ENCODE measurements at regions not wholly inside any gene's neighbourhood (a gene's known extent, or its start where the extent isn't known, plus 50 kb on each side); places are given as distances from the start of the nearest gene placed in this dataset.
"Not testable (repeated sequence)": the region's sequence is repeated elsewhere in the genome, so short reads cannot be mapped to it uniquely, and the experiment has no call there.

GRCh38 chr13:65387743-65388347, 1842.3 kb downstream of the PCDH9 start:
- DNase-seq (ENCODE audit: low read depth), result no peak

DNA sequence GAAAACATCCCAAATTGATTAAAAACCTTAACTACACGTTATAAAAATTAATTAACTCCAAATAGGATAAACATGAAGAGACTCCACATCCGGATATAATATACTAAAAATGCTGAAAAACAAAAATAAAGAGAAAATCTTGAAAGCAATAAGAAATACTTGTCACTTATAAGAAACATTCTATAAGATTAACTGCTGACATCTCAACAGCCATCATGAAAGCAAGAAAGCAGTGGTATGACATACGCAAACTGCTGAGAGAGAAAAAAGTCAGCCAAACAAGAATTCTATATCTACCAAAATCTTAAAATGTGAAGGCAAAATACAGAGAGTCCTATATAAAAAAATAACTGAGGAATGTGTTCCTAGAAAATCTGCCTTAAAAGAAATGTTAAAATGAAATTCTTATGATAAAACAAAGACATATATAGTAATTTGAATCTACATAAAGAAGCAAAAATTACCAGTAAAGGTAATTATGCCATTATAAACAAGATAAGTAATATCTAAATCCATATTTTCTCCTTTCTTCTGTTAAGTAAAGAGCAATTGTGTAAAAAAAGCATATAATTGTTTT, 1851.1 kb downstream of the PCDH9 start:
- no peak for DNase-seq (ENCODE audit: low read depth)

DNA sequence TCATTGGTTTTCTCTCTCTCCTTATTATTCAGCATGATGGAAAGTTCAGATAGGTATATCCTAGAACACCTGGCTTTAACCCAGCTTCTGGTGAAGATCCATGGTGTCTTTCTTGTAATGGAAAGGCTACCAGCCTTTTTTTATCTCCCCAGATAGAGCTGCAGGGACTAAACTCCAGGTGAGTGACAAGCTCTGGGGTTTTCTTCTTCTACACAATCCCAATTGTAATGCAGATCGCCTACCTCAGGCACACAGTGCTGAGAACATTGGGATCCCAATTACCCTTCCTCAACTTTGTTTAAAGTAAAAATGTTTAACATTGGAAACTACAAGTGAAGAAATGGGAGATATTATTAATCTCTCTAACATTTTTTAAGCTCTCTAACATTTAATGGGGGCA, 1851.7 kb downstream of the PCDH9 start:
- DNase-seq (ENCODE audit: low read depth), result no peak

DNA sequence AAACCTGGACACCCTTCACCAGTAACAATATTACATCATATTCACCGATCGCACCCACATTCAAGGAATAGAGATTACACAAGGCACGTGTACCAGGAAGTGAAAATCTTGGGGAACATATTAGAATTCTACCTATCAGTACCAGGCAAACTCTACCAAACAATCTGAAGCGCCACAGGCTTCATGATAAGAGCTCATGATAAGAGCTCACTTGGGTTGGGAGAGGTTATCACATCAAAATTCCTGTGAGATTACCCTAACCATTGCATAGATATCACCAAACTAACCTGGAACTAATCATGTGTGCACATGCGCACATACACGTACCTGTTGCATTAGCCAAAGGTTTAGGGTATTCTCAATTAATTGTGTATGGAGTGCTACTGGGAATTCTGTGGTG, 1861.3 kb downstream of the PCDH9 start:
- no peak for DNase-seq (ENCODE audit: low read depth)

DNA sequence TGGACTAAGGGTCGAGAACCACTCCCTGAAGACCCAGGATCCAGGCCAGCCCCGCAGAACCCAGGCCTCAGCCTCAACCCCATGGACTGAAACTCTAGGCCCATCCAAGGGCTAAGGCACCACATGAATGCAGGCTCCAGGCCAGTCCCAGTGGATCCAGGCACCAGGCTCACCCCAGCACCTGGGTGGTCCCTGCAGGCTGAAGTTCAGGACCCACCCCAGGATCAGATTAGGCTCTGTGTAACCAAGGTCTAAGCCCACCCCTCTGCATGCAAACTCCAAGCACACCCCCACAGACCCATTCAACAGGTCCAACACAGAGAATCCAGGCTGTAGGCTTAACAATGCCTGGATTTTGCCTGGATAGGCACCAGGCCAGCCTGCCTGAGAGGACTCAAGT, 1876.2 kb downstream of the PCDH9 start:
- no peak for DNase-seq (ENCODE audit: low read depth)

DNA sequence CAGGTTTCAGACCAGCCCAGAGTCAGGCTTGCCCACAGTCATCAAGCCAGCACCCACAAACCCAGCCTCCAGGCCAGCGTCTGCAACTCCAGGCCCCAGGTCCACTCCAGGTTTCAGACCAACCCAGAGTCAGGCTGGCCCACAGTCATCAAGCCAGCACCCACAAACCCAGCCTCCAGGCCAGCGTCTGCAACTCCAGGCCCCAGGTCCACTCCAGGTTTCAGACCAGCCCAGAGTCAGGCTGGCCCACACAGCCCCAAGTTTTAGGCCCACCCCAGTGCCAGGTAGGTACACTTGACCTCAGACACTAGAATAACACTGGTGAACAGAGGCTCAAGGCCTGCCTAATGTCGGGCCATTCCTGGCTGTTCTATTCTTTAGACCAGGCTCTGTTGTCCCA, 1877.0 kb downstream of the PCDH9 start:
- DNase-seq (ENCODE audit: low read depth), result not testable (repeated sequence)

- DNase-seq (ENCODE audit: low read depth), result no peak
Measured at GRCh38 chr13:65347420-65348030, 1882.6 kb downstream of the PCDH9 start.

DNA sequence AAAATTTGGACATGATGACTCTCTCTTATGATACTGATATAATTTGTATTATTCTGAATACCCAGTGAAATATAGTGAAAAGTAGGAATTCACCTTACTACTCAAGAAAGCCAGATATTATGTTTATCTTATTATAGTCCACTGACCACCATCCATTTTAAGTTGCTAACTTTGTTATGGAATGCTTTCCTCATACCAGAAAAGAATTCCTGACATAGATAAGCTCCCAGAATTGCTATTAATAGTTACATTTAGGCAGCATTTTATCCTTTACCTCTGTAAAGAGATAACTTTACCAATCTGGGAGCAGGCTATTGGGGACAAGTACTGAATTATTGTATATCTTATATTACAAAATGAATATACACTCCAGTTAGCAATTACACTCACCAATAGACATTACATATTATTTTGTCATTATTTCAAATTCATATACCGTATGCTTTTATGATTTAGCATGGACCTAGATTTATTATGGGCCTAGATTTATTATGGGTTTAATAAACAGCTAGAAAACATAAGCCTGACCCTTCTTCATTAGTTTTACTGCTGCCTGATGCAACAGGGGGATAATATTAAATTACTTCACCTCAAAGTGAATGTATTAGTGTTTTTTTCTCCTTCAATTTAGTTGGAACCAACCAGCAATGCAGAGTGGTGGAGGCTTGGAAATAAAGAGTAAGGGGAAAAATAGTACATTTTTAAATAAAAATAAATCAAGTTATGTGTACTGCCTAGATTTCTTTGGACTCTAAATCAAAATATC, 1886.1 kb downstream of the PCDH9 start:
- DNase-seq (ENCODE audit: low read depth), result no peak

DNA sequence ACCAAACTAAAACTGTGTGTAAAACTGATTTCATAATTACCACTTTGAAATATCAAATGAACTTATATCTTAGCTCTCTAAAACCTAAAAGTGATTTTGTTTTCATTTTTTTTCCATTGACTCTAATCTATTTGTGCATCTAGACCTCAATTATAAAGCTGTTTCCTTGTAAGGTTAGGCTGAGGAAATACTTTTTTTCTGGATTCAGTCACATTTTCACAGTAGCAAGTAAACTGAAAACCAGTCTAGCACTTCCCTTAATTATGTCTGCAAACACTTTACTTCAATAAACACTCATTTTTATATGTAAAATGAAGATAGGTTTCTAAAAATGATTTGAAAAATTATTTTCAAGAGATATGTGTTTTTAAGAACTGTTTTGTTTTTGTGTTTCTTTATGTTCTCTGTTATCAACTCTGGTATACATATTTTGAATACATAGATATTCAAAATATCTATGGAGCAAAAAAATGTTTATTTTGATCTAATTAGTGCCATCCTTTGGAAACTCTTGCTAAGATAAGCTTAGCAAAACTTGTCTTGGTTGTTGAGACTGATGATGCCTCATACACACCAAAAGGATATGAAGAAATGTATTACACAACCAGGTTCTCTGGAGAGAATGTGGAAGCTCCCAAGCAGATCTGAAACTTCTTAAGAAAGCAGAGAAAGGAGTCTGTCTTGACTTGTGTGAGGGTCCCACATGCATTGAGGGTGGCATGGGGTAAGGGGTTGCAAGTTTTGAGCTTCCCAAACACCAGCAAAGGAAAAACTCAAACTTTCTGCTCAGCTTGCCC, 1887.4 kb downstream of the PCDH9 start:
- no peak for DNase-seq (ENCODE audit: low read depth)

DNA sequence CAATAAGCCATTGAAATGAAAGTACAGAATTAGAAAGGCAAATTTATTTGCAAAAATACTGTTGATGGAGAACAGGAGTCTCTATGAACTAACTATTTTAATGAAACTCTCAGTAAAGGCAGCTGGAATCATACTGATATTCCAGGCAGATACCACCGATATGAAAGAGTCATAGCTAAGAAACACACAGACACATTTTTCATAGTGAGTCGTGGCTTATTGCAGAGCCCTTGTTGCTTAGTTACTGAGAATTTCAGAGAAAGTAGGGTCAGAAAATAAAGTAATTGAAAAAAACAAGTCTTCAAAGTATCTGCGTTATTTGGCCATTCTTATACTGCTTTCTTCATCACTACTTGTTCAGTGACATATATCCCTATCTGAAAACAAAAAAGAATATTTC, 1890.9 kb downstream of the PCDH9 start:
- DNase-seq (ENCODE audit: low read depth), result no peak

GRCh38 chr13:65336916-65337315, 1893.2 kb downstream of the PCDH9 start:
- no peak for DNase-seq (ENCODE audit: low read depth)

DNA sequence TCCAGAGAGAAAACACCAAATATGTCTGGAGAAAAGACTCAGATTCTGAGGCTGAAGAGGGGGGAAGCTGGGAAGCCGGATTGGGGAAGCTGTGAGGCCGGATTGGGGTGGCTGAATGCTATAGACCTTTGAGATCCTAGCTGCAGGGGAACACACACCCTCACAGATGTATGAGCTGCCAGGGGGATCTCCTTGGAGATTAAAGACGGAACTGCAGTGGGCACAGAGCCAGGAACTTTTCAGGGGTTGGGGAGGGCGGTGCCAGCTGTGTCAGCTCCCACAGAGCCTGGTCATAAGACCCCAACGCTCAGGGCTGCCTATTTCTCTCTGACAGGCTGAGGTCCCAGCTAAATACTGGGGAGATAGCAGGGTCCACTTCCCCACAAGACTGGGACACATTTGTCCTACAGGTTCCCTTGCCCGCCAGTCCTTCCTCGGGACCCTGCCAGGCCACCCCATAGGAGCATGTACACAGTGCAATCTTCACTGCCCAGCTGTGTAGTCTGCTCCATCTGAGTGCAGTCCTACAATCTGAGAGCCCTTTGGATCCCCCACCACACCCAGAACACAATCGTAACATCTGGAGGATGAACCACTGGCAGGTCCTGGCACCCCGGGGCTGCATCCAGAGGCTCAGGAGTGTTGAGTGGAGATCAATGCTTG, 1893.9 kb downstream of the PCDH9 start:
- no peak for DNase-seq (ENCODE audit: low read depth)

DNA sequence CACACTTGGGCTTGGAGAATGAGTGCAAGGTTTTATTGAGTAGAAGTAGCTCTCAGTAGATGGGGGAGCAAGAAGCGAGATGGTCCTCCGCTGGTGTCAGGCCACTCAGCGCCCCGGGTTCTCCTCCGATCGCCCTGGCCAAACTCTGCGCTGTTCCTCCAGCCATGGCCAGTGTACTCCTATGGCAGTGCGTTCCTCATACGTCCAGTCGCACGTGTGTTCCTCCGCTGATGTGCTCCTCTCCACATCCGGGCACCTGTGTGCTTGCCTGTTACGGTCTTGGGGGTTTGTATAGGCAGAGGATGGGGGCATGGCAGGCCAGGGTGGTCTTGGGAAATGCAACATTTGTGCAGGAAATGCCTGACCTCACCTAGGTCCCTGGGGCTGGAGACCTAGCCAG, 1899.4 kb downstream of the PCDH9 start:
- DNase-seq (ENCODE audit: low read depth), result no peak

- no peak for DNase-seq (ENCODE audit: low read depth)
Measured at GRCh38 chr13:65330287-65330686, 1899.8 kb downstream of the PCDH9 start.

DNA sequence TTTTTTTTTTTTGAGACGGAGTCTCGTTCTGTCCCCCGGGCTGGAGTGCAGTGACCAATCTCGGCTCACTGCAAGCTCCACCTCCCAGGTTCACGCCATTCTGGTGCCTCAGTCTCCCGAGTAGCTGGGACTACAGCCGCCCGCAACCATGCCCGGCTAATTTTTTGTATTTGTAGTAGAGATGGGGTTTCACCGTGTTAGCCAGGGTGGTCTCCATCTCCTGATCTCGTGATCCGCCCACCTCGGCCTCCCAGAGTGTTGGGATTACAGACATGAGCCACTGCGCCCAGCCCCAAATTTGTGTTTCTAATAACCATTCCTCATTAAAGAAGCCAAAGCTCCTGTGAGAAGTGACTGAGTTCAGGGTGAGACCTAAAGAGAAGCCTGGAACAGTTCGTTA, 1906.9 kb downstream of the PCDH9 start:
- DNase-seq (ENCODE audit: low read depth), result not testable (repeated sequence)

- not testable (repeated sequence) for DNase-seq (ENCODE audit: low read depth)
Measured at GRCh38 chr13:65321423-65321822, 1908.7 kb downstream of the PCDH9 start.

DNA sequence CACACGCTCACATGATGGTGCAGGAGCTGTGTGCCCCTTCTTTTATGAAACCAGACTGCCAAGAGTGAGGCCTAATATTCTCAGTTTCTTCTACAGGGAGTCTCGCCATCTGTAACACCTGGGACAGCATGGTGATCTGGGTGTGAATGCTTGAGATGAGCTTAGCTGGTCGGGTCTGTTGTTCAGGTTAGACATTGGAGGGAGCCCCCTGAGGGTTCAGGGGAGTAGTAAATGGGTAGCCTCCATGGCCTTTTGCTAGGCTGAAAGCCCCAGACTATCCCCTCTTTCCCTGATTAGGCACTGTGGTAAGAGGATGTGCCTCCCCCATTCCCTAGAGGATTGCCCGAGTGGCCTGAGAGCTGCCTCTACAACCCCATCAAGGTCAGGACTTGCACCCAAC, 1916.1 kb downstream of the PCDH9 start:
- no peak for DNase-seq (ENCODE audit: low read depth)

DNA sequence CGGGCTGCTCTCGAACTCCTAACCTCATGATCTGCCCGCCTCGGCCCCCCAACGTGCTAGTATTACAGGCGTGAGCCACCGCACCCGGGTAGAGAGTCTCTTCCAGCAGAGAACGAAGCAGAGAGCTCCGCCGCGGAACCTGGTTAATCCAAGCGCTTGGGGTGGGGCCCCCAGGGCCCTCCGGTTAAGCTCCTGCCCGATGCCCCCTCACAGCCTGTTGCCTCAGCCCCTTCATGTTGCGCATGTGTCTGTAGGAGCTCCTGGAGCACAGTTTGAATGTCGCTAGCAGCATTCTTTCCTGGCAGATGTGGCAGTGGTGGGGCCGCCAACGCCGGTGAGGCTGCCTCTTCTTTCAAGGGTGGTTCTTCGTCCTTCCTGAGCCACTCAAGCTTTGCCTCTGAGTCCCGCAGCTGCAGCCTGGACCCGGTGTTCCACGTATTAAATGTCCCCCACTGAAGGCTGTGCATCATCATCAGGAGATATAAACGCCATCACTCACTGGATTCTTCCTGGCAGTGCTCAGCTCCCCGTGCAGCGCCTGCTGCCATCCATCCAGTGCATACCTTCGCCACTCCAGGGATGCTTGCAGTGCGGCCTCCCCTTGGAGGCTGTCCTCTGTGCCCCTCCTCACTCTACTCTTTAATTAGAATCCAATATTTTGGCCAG, 1919.3 kb downstream of the PCDH9 start:
- no peak for DNase-seq (ENCODE audit: low read depth)

- DNase-seq (ENCODE audit: low read depth), result no peak
Measured at GRCh38 chr13:65309906-65310305, 1920.2 kb downstream of the PCDH9 start.

DNA sequence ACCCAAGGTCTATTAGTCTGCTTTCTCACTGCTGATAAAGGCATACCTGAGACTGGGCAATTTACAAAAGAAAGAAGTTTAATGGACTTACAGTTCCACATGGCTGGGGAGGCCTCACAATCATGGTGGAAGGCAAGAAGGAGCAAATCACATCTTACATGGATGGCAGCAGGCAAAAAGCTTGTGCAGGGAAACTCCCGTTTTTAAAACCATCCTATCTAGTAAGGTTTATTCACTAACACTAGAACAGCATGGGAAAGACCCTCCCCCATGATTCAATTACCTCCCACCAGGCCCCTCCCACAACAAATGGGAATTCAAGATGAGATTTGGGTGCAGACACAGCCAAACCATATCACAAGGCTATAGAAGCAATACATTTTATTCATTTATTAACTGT, 1921.4 kb downstream of the PCDH9 start:
- not testable (repeated sequence) for DNase-seq (ENCODE audit: low read depth)

DNA sequence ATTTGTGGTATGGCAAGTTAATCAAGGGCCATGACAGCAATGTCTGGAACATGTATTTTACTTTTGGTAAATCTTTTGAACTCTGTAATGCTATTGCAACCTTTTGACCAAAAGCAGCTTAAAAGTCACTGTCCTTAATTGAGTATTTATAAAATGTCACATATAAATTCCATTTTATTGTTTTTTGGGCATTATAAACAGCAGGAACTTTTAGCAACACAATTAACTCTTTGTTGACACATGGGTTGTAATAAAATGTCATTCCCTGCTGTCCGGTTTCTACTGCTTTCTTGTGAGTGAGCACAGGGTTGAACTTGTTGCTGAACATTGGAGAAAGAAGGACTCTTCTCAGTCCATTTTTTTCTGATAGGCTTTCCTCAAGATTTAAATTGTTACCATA, 1923.1 kb downstream of the PCDH9 start:
- DNase-seq (ENCODE audit: low read depth), result no peak
